SK-MEL-5 (cell line): ENCODE measurements at regions not wholly inside any gene's neighbourhood (a gene's known extent, or its start where the extent isn't known, plus 50 kb on each side); places are given as distances from the start of the nearest gene placed in this dataset.
"Not testable (repeated sequence)": the region's sequence is repeated elsewhere in the genome, so short reads cannot be mapped to it uniquely, and the experiment has no call there.

Source experiments
- DNase-seq: peaks from one replicate; pipeline ENCODE4 v3.0.0-alpha.2; 2016; ENCODE audit warnings: low read depth, low spot score
- in situ Hi-C: cut with HindIII; loops from 2 replicates; pipeline ENCODE4 v1.10.0; 2016; ENCODE audit warnings: low sequenced_read_pairs, high pct_unique_total_duplicates, low pct_unique_long_range_greater_than_20kb

DNA sequence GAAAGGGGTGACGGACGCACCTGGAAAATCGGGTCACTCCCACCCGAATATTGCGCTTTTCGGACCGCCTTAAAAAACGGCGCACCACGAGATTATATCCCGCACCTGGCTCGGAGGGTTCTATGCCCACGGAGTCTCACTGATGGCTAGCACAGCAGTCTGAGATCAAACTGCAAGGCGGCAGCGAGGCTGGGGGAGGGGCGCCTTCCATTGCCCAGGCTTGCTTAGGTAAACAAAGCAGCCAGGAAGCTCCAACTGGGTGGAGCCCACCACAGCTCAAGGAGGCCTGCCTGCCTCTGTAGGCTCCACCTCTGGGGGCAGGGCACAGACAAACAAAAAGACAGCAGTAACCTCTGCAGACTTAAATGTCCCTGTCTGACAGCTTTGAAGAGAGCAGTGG is 188.8 kb downstream of the SPRY2 start:
- in situ Hi-C loops, DNase-seq: not testable (repeated sequence)

DNA sequence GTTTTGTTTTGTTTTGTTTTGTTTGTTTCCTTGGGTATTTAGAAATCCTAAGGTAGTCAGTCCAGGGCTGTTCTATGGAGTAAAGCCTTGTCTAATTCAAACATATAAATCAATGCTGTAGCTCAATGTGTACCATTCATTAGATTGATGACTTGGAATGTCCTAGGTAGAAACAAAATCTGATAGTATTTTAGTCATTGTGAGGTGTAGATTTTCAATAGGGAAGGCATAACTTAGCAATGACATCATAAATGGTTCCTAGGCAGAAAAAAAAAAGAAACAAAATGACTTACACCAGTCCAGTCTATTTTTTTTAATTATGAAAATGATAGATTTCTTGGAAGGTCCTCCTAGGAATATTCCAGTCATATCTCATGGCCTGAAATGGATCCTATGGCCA is 189.9 kb downstream of the SPRY2 start:
- no peak for DNase-seq
- in situ Hi-C loops, result no loop called here

GRCh38 chr13:80149736-80150135 is 191.2 kb downstream of the SPRY2 start:
- in situ Hi-C loops, result no loop called here
- DNase-seq, result no peak

- in situ Hi-C loops, result no loop called here
- no peak for DNase-seq
These were observed 195.7 kb downstream of the SPRY2 start for GRCh38 chr13:80145171-80145690.

DNA sequence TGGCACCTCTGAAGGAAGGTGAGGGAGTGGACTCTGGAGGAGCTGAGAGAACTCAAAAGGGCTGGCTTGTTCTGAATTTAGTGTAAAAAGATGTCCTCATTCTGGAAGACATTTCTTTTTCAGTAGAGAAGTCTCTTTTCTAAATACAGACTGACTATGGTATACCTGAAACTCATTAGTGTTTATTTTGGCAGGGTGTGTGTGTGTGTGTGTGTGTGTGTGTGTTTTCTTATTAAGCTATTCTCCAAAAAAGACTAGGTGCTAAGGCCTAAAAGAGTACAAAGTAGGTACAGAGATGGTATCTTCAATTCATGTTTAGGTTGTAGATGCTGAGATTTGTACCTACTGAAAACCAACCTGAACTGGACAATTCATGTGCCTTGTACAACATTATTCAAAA is 196.4 kb downstream of the SPRY2 start:
- in situ Hi-C loops, result no loop called here
- DNase-seq, result no peak

DNA sequence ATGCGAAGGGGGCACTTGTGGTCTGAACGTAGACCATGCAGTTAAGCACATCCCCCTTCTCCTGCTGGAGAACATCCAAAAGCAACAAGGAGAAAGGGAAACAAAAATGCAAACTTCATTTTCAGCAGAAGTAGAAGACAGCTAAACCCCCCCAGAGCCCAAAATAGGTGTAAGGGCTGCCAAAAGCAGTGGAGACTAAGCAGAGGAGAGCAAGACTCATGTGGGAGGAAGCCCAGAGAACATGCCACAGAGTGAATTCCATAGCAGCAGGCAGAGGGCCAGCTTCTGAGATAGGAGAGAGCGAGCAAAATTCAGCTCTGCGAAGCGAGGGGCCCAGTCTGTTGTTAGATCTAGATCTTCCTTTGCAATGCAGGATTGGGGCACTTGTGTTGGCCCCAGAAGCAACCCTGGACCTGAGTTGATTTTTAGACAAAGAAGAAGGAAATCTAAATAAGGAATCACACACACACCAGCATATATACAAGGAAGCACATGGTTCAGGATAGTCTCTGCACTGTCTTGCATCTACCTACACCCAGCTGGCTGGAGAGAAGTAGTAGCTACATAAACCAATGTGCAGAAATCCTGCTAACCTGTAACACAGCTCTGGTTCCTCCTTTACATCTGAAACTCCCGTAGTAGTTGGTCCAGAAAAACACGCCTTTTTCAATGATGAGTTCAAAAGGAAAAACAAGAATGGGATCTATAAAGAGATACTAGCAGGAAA is 199.6 kb downstream of the SPRY2 start:
- no peak for DNase-seq
- in situ Hi-C loops, result no loop called here

DNA sequence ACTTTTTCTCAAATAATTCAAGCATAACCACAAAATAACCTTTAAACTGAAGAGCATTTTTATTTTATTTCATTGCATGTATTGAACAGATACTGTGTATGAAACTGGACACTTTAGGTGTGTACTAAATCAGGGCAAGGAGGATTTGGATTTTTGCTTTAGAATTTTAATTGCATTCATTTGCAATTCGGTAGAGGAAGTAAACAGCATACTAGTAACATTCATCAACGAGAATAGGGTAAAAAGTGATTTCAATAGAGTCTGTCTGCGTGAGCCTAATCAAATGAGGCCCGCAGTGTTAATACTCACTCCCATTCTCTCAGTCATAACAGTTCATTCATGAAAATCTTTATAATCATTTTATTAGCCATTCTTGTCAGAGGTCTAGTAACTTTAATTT is 200.2 kb downstream of the SPRY2 start:
- no peak for DNase-seq
- in situ Hi-C loops, result no loop called here

DNA sequence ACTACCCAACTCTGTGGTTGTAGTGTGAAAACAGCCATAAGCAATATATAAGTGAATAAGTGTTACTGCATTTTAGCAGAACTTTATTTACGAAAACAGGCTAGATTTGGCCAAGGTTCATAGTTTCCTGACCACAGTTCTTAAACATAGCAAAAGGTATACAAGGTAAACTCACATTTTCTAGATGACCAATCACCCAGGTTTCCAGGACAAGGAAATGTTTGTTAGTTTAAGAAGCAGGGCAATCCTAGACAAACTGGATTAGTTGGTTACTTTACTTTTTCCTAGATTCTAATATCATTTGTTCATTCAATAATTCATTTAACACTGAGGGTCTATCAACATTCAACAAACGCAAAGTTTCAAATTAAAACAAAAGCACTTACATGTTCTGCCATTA is 201.7 kb downstream of the SPRY2 start:
- no peak for DNase-seq
- in situ Hi-C loops, result no loop called here

GRCh38 chr13:80137994-80138393 is 202.9 kb downstream of the SPRY2 start:
- no peak for DNase-seq
- in situ Hi-C loops, result no loop called here

DNA sequence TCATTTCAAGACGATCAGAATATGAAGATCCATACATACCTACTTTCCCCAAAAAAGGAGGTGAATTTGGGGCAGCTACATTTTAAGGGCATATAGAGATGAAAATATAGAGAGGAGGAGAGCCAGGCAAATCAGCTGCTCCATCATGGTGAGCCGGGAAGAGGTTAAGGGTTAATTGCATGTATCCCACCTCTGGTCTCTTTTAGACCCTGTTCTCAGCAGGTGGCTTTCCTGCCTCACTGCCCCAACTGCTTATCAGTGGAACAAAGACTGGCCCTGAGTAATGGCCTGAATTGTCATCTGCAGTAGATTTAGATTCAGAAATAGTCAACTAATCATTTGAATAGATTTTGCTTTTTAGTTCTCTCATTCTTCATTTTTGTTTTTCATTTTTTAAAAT is 206.6 kb downstream of the SPRY2 start:
- no peak for DNase-seq
- in situ Hi-C loops, result no loop called here

- no peak for DNase-seq
- in situ Hi-C loops, result no loop called here
These were observed 207.2 kb downstream of the SPRY2 start for GRCh38 chr13:80133631-80134261.

DNA sequence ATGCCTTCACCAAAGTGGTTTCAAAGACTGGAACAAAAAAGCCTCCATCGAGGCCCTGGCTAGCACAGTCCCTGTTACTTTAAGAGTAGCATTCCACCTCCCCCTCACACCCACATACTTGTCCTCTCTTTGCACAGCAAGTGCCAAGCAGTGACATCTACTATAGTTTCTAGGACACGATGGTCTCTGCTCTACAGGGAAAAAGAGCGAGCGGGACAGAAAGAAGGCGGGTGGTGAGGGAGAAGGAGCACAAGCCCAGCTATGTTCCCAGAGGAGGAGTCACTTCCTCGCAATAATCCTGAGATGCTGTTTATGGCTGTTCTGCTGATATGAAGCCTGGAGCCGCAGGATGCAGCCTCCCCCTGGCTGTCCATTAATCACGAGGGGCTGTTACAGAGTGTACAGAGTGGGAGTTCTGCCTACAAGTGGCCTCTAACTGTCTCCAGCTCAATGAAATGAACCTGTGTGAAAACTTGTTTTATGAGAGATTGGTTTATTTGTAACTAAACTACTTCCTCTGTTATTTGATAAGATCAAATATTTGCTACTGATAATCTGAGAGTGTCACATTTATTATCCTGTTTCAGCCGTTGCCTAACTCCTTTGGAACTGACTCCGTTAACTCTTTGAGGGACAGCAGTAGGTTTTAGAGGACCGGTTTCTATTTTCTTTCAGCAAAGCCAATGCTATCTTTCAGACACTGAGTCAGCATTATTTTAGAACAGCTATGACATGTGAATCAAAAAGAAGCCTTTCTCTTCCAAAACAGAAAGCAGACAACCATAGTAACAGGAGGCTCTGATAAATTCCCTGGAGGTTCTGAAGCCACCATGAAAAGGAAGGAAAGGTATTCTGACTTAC is 208.0 kb downstream of the SPRY2 start:
- peak; percentile 80 for DNase-seq
- in situ Hi-C loops, result no loop called here

DNA sequence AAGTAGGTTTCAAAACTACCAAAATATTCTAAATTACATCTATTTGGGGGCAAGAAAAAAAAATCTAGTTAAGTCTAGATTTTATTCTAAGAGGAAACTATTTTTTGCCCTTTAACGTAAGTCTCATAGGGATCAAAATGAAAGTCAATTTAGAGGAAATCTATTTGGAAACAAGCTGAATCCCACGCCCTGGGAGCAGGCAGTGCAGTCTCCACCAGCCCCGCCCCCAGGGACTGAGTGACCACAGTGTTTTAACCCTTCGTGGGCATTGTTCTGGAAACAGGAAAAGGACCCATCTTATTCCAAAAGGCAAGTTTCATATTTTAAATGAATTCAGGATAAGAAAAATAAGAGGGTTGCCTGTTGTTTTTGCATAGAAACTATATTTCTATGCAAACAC is 209.7 kb downstream of the SPRY2 start:
- DNase-seq, result peak; percentile 87
- in situ Hi-C loops, result no loop called here

DNA sequence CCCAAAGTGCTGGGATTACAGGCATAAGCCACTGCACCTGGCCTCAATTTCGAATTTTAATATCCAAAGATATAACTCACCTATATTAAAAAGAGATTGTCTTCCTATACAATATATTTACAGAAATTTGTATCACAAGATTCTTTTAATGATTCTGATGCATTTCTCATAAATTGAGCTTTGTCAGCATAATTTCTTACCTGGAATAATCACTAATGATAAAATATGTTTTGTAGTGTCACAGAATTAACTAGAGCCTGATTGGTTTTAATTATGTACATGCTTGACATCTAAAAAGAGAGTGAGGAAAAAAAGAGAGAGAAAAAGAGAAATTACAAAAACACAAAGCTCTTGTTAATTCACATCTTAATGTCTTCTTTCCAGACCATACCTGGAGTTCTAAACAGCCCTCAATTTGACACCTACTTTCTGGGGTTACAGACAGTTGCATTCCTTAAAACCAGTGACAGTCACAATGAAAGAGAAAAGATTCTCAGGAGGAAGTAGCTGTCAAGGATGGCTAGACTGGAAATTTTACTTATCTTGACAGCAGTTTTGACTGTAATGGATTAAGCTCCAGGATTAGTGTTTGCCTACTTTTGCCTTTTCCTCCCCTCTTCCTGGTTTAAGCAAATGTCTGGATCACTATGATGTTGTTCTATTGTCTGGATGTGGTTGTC is 214.4 kb downstream of the SPRY2 start:
- in situ Hi-C loops, result no loop called here
- DNase-seq, result no peak

- in situ Hi-C loops, result no loop called here
These were observed 217.0 kb downstream of the SPRY2 start for GRCh38 chr13:80123945-80124344.

DNA sequence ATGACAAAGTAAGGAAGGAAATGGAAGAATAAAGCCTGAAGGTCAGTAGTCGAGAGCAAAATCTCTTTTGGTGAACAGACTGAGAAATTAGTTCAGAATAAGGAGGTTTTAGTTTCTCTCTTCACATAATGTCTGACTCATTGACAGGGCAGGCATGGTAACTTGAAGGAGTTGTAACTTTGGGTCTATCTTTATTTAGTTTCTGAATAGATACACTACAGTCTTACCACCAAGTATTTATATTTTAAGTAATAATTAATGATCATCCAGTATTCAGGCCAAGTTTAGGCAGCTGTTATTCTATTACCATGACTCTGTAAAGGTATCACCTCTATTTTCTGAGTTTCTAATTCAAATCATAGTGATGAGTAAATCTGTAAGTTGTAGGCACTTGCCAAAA is 219.9 kb downstream of the SPRY2 start:
- DNase-seq, result no peak
- in situ Hi-C loops, result no loop called here

More at GRCh38 chr13:80123945-80124344, 217.0 kb downstream of the SPRY2 start:
- DNase-seq, result no peak

- in situ Hi-C loops, result no loop called here
- DNase-seq, result no peak
These were observed 222.4 kb downstream of the SPRY2 start for GRCh38 chr13:80118506-80118905.

DNA sequence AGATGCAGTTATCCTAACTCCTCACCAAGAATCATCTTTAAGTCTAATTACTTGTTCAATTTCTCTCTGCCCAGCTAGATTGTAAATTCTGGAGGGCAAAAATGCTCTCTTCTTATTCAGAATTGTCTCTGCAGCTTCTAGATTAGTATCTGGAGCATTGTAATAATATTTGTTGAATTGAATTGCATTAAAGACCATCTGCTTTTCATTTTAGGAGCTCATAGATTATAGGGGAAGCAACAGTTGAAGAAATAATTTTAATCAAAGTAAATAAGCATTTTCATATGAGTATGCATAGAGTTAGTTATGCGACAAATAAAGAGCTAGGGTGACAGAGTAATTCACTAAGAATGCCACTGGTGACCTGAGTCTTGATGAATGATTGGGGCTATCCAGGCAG is 222.8 kb downstream of the SPRY2 start:
- DNase-seq, result no peak

More for the DNA sequence above, 222.8 kb downstream of the SPRY2 start:
- in situ Hi-C loops, result no loop called here
